T-helper 1 cell treated with Interleukin-12 subunit alpha and Interleukin-12 subunit beta and Interleukin-4 antibody, amounts not matched to agents 30 ng/mL and 1 ng/mL, for 36 hours (primary cell): ENCODE measurements at regions not wholly inside any gene's neighbourhood (a gene's known extent, or its start where the extent isn't known, plus 50 kb on each side); places are given as distances from the start of the nearest gene placed in this dataset.
"Not testable (repeated sequence)": the region's sequence is repeated elsewhere in the genome, so short reads cannot be mapped to it uniquely, and the experiment has no call there.

Experiments
- intact Hi-C: fragments of 100-400 bp; cut with micrococcal nuclease; formaldehyde crosslinking; loops from one replicate; pipeline ENCODE4 v1.15.1; 2024

DNA sequence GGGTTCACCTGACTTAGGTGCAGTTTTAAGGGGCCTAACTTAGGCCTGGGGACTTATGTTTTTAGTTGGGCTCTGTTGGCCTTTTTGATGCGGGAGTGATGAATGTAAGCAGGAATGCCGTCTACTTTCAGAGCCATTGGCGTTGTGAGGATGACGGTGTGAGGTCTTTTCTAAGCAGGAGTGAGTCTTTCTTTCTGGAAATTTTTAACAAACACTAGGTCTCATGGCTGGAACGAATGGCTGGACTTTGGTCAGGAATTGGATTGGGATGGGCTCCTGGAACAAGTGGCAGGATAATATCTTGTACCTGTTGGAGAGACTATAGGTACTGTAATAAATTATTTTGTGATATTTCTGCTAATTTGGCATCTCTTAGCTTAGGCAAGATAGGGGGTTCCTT is 163.9 kb upstream of the CCZ1B start:
- intact Hi-C loops, result not testable (repeated sequence)

DNA sequence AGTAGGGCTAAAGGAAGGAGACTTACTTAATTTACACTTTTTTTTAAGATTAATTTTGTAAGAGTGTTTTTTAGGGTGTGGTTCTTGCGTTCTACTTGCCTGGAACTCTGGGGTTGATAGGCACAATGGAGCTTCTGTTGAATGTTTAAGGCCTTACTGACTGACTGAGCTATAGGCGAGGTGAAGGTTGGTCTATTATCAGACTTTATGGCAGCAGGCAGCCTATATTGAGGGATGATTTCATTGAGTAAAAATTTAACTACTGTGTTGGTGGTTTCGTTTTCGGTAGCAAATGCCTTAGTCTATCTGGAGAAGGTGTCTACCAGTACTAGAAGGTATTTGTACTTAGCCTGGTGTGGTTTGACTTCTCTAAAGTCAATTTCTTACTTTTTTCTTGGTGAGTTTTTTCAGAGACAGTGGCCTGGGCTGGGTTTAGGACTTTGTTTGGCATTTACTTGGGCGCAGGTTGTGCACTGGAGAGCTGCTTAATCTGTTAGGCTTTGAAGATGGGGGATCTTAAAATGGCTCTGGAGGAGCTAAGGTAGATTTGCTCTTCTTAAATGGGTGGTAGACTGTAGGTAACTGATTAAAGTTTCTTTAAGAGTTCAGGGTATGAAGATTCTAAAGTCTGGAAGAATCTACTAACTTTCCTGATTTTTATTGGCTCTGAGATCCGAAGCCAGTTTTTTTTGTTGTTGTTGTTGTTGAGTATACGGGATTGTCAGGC is 164.5 kb upstream of the CCZ1B start:
- intact Hi-C loops, result not testable (repeated sequence)

DNA sequence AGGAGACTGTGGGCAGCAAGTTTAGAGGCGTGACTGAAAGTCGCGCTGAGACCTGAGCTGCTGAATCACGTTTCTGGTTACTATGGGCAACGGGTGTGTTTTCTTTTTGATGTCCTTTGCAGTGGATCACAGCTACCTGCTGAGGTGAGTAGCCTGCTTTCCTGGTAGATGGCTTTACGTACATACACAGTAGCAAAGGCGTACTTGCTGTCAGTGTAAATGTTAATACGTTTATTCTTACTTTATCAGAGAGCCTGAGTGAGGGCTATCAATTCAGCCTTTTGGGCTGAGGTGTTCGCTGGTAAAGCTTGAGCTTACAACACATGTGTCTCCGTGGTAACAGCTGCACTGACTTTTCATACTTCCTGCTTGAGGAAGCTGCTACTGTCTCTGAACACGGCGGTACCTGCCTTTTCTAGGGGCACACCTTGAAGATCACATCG is 165.1 kb upstream of the CCZ1B start:
- intact Hi-C loops, result not testable (repeated sequence)

GRCh38 chr7:6991686-6992085 is 165.6 kb upstream of the CCZ1B start:
- intact Hi-C loops, result not testable (repeated sequence)

- intact Hi-C loops, result not testable (repeated sequence)
Observed at GRCh38 chr7:6992133-6992532, 166.1 kb upstream of the CCZ1B start.

DNA sequence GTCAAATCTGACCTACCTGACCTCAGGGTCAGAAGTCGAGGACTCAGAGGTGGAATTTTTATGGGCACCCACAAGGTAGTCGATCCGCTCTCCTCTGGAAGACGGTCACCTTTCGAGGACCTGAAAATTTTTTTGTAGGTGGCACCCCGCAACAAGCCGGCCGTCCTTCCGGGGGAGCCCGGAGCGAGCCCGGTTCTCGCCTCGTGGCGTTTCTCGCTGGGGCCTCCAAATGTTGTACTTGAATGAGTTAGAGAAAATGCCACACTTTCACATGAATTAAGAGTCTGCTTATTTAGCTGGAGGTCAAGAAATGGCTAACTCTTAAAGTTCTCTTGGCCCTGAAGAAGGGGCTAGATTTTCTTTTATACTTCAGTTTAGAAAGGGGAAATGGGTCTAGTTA is 169.0 kb upstream of the CCZ1B start:
- intact Hi-C loops, result not testable (repeated sequence)

- intact Hi-C loops, result not testable (repeated sequence)
Observed at GRCh38 chr7:6995493-6996289, 169.6 kb upstream of the CCZ1B start.

DNA sequence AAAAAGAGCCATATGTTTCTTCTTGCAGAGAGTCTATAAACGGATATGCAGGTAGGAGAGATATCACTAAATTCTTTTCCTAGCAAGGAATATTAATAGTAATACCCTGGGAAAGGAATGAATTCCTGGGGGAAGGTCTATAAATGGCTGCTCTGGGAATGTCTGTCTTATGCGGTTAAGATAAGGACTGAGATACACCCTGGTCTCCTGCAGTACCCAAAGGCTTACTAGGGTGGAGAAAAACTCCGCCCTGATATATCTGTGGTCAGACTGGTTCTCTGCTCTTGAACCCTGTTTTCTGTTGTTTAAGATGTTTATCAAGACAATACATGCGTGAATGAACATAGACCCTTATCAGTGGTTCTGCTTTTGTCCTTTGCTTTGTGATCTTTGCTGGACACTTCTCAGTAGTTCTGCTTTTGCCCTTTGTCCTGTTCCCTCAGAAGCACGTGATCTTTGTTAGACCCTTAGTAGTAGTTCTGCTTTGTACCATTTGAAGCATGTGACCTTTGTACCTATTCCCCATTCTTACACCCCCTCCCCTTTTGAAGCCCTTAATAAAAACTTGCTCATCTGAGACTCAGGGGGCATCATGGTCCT is 173.1 kb upstream of the CCZ1B start:
- intact Hi-C loops, result not testable (repeated sequence)

GRCh38 chr7:7002418-7003062 is 176.5 kb upstream of the CCZ1B start:
- intact Hi-C loops, result no loop called here

DNA sequence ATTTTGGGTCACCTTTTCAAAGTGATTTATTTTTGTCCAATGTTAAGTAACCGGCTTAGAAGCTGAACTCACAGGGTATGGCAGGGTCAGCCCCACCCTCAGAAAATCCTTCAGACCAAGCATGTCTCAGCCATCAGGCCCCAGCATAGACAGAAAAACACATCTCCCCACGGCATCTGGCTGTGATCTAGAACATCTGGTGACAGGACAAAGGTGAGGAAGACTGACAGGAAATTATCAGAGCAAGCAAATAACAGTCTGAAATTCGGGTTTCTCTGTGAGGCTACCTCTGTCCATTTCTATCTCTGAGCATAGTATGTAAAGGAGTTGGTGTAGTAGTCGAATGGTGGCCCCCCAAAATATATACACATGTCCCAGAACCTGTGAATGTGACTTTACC is 177.0 kb upstream of the C1GALT1 start:
- intact Hi-C loops, result no loop called here

GRCh38 chr7:7005949-7006348 is 176.4 kb upstream of the C1GALT1 start:
- intact Hi-C loops, result not testable (repeated sequence)

DNA sequence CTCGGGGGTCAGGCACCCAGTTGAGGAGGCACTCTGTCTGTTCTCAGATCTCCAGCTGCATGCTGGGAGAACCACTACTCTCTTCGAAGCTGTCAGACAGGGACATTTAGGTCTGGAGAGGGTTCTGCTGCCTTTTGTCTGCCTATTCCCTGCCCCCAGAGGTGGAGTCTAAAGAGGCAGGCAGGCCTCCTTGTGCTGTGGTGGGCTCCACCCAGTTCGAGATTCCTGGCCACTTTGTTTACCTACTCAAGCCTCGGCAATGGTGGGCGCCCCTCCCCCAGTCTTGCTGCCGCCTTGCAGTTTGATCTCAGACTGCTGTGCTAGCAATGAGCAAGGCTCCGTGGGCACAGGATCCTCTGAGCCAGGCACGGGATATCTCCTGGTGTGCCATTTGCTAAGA is 171.1 kb upstream of the C1GALT1 start:
- intact Hi-C loops, result not testable (repeated sequence)

DNA sequence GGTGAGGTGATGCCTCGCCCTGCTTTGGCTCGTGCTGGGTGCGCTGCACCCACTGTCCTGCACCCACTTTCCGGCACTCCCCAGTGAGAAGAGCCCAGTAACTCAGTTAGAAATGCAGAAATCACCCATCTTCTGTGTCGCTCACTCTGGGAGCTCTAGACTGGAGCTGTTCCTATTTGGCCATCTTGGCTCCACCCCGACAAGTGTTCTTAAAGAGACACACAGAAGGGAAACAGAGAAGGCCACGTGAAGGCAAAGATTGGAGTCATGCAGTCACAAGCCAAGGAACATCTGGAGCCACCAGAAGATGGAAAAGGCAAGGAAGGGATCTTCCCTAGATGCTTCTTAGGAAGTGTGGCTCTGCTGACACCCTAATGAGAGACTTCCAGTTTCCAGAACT is 170.6 kb upstream of the C1GALT1 start:
- intact Hi-C loops, result not testable (repeated sequence)

- intact Hi-C loops, result no loop called here
Observed at GRCh38 chr7:7014827-7015595, 167.3 kb upstream of the C1GALT1 start.

GRCh38 chr7:7017707-7018280 is 164.6 kb upstream of the C1GALT1 start:
- intact Hi-C loops, result no loop called here

DNA sequence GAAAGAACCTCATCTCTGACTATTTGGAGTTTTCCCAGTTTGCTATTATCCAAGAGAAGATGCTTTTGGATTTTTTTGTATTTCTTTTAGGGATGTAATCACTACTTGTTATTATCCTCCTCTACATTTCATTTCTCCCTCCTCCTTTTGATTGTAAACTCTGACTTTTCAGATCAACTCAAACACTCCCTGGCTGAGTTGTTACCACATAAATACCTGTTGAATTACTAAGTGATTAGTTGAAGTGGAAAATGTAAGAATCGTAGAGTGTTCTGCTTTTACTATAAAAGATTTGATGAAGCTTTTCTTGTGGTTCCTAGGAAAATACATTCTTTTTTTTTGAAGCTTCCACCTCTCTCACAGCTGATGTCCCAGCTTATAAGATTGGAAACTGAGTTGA is 164.1 kb upstream of the C1GALT1 start:
- intact Hi-C loops, result no loop called here

DNA sequence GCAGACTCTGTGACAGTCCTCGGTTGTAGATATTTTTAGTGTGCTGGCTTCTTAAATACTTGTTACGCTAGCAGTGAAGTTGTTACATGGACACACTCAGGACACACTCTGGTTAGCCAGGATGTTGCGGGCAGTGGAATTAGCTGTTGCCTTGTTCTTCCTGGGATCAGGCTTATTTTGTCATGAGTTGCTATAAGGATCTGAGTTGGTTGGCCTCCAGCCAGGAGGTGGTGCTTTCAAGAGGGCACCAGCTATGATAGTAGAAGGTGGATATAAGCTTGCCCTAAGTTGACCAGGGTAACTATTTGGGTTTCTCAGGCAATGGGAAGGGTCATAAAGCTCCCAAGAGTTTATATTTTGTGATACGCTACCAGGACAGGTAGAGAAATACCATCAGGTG is 150.1 kb upstream of the C1GALT1 start:
- intact Hi-C loops, result no loop called here

- intact Hi-C loops, result no loop called here
Observed at GRCh38 chr7:7035851-7036250, 146.5 kb upstream of the C1GALT1 start.

- intact Hi-C loops, result not testable (repeated sequence)
Observed at GRCh38 chr7:7042286-7042893, 140.0 kb upstream of the C1GALT1 start.

DNA sequence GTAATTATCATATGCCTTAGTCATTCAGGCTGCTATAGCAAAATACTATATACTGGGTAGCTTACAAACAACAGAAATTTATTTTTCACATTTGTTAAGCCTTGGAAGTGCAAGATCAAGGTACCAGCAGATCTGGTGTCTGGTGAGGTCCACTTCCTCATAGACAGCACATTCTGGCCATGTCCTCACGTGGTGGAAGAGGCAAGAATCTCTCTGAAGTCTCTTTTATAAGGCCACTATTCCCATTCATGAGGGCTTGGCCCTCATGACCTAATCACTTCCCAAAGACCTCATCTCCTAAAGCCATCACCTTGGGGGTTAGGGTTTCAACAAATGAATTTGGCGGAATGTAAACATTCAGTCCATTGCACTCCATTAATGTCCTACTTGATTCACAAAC is 137.5 kb upstream of the C1GALT1 start:
- intact Hi-C loops, result no loop called here
